ENCODE measurements at regions not wholly inside any gene's neighbourhood (a gene's known extent, or its start where the extent isn't known, plus 50 kb on each side); places are given as distances from the start of the nearest gene placed in this dataset.
"Not testable (repeated sequence)": the region's sequence is repeated elsewhere in the genome, so short reads cannot be mapped to it uniquely, and the experiment has no call there.

DNA sequence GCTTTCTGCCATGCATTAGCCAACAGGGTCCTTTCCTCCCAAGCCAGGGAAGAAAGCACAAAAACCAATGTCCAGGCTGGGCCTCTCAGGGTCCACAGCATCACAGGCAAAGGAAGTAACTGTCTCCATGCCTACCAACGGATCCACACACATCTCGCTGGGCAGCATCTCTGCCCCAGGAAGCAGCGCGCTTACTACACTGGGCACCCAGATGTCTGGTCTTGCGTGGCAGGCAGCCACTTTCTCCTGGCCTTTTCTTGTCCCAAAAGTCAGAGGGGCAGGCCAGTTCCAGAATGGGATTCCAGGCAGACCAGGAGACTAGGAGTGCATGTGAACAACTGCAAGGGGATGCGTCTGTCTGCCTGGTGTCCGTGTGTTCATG, 153.3 kb upstream of the PLGLB2 start:
- not testable (repeated sequence) for TF ChIP-seq POLR2A (IDR thresholded peaks at IDR 0.05; ENCODE audit: low read length); GATA1 (IDR thresholded peaks at IDR 0.05; ENCODE audit: low read depth, low read length)
